GM21619 (cell line): ENCODE measurements at regions not wholly inside any gene's neighbourhood (a gene's known extent, or its start where the extent isn't known, plus 50 kb on each side); places are given as distances from the start of the nearest gene placed in this dataset.

Experiments used
- ATAC-seq: cut with Tn5 transposase; IDR thresholded peaks from one replicate; pipeline ENCODE4 v1.9.1; 2021; ENCODE audit not compliant: unreplicated experiment

GRCh38 chr5:54721951-54722654 lies 204.5 kb downstream of the SNX18 start:
- no peak for ATAC-seq

- ATAC-seq, result no peak
Measured at GRCh38 chr5:54721116-54721515, 203.6 kb downstream of the SNX18 start.

DNA sequence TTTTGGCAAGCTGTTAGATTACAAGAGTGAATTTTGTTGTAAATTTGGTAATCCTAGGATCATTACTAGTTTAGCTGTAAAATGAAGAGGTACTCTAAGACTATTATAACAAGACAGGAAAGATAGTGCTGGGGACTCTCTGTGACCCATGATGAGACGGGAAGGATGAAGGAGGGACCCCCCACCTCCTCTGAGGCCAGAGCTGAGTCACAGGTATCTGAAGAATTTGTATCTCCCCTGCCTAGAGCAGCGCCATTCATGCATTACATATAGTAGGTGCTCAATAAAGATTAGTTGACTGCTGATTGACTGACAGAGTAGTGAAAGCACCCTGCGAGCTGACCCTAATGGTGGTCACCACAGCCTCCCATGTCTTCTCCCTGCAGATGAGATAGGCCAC lies 202.8 kb downstream of the SNX18 start:
- ATAC-seq, result no peak

GRCh38 chr5:54719384-54720283 lies 202.1 kb downstream of the SNX18 start:
- no peak for ATAC-seq

GRCh38 chr5:54718656-54719055 lies 201.1 kb downstream of the SNX18 start:
- no peak for ATAC-seq

- ATAC-seq, result no peak
Measured at GRCh38 chr5:54717870-54718269, 200.3 kb downstream of the SNX18 start.

DNA sequence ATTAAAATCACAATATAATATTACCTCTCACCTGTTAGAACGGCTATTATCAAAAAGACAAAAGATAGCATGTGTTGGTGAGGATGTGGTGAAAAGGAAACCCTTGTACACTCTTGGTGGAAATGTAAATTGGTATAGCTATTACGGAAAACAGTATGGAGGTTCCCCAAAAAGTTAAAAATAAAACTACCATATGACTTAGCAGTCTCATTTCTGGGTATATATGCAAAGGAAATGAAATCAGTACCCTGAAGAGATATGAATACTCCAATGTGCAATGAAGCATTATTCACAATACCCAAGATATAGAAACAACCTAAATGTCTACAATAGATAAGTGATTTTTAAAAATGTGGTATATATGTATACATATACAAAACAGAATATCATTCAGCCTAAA lies 199.9 kb downstream of the SNX18 start:
- no peak for ATAC-seq

DNA sequence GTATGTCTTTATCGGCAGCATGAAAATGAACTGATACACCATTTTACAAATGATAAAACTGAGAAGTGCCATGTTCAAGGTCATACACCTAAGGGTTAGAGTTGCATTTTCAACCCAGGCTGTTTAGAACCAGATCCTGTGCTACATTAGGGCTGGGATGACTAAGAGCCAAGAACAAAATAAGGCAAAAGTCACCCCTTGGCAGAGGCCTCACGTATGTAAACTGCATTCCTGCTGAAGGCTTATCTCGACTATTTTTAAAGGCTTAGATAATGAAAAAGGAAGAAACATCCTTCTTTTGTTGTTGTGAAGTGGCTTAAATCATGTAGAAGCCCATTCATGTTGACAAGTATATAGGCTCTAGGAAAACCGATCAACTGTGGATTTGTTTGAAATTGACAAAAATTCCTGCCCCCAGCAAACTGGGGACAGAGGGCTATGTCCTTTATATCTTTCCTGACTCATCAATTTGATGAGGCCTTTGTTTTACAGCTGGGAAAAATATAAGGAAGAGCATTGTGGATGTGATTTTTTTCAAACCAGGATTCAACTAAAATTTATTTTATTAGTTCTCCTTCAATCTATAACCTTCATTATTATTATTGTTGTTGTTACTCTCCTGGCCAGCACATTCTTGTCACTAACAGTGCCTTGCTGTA lies 196.5 kb downstream of the SNX18 start:
- ATAC-seq, result no peak

- no peak for ATAC-seq
Measured at GRCh38 chr5:54709096-54709495, 191.5 kb downstream of the SNX18 start.

DNA sequence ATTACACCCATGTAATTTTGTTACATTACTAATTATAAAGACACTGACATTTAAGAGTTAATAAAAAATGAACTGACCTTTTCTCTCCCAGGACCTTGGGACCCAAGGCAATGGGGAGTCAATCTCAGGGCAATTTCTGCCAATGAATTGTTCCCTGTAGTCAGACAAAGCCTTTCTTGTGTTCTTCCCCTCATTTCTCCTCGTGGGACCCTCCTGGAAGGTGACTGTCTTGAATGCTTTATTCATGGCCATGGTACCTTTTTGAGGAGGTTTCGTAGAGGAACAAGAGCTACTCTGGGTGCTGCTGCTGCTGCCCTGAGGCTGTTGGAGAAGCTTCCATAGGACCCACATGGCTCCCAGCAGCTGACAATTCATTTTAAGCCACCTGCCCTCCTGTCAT lies 190.3 kb downstream of the SNX18 start:
- ATAC-seq, result no peak

GRCh38 chr5:54705994-54706653 lies 188.6 kb downstream of the SNX18 start:
- no peak for ATAC-seq

- no peak for ATAC-seq
Measured at GRCh38 chr5:54704825-54705224, 187.3 kb downstream of the SNX18 start.

DNA sequence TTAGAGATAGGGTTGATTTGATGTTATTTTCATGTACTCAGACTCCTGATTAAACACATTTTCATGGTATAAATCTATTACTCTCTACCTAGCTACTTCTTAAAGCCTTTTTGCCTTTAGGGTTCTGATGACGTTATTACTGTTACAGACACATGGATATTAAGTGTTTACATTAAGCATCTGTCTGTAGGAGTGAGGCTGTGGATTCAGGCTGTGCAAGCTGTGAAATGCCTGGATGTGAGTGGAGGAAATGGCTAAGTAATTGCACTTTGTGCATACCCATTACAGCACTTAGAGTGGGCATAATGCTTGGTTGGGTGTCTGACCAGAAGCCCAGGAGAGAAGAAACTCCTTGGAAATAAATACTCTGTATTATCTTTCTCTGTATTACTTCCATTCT lies 186.8 kb downstream of the SNX18 start:
- no peak for ATAC-seq

- ATAC-seq, result no peak
Measured at GRCh38 chr5:54703565-54704255, 186.2 kb downstream of the SNX18 start.

DNA sequence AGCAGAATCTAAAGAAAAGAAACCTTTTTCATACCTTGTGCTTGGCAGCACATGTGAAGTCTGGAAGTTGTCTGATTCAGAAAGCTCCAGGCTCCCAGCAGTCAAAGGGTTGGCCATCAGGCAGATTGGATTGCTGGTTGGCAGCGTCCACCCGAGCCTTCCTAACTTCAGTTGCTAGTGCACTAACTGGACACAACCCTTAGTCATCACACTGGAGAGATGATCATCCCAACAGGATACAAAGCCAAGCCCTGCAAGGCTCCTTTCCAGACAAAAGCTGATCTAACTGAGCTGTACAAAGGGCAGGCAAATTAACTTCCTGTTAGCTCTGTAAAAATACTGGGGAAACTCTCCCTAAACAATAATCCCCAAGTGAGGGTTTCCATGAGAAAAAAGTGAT lies 185.6 kb downstream of the SNX18 start:
- ATAC-seq, result no peak

DNA sequence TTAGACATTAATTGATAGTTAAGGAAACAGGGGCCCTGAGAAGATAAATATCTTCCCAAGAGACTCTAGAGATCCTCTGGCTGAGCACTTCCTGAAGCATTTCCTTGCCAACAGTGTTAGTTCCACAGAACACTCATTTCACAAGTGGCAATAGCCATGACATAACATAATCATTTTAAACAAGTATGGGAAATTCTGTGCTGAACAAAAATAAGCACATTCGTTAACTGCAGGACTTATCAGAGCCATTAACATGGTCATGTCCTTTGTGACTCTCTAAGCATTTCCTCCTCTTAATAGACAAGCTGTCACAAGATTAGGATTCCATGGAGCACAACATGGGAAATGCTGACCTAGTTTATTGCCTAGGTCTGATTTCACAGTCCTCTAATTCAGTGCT lies 184.9 kb downstream of the SNX18 start:
- ATAC-seq, result no peak

DNA sequence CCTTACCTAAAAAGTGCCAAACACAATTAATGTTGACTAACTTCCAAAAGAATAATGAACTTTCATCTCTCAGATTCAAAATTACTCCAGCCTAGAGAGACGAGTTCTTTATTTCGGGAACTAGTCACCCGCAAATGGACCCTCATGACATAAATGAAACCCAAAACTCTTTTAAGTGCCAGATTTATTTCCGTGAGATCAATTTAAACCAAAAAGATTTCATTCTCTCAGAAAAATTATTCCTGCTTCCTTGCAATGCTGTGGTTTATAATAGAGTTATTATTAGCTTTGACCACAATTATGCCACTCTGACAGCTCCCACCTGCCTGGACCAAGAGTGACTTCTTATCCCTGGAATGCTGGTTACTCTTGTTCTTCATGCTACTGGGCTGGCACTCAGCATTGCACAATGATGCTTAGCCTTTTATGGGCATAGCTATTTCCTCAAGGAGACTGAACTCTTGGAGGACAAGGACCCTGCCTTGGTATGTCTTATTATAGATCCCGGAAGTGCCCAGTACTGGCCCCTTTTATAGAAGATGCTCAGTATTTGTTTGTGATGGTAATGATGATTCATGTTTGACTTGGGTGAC lies 183.5 kb downstream of the SNX18 start:
- no peak for ATAC-seq

- ATAC-seq, result no peak
Measured at GRCh38 chr5:54696931-54697330, 179.4 kb downstream of the SNX18 start.

DNA sequence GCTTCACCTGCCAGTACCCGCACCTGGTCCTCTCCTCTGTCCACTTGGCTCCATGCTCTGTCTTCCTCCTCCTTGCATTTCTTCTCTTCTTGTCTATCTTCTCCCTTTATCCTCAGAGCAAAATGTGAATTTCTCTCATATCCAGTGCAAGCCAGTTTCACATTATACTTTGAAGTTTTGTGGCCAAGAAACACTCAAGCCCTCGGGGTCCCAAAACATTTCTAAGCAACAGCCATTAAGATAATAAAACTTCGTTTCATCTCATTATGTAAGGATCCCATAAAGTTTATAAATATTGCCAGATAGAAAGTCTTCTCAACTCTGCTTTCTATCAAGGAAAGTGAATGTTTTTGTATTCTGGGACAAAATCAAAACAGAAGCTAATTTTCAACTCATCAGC lies 178.8 kb downstream of the SNX18 start:
- no peak for ATAC-seq

GRCh38 chr5:54695198-54695966 lies 177.8 kb downstream of the SNX18 start:
- no peak for ATAC-seq
